ENCODE measurements at regions not wholly inside any gene's neighbourhood (a gene's known extent, or its start where the extent isn't known, plus 50 kb on each side); places are given as distances from the start of the nearest gene placed in this dataset.
"Not testable (repeated sequence)": the region's sequence is repeated elsewhere in the genome, so short reads cannot be mapped to it uniquely, and the experiment has no call there.

- H3K27ac ChIP-seq; H3K27me3 ChIP-seq (ENCODE audit: insufficient read depth, low read depth, severe bottlenecking); H3K9me3 ChIP-seq (ENCODE audit: severe bottlenecking); DNase-seq; H3K4me3 ChIP-seq (ENCODE audit: low read depth, low read length); H3K36me3 ChIP-seq: not testable (repeated sequence)
These were observed 76.5 kb upstream of the METTL9 start for GRCh38 chr16:21522846-21523245.

DNA sequence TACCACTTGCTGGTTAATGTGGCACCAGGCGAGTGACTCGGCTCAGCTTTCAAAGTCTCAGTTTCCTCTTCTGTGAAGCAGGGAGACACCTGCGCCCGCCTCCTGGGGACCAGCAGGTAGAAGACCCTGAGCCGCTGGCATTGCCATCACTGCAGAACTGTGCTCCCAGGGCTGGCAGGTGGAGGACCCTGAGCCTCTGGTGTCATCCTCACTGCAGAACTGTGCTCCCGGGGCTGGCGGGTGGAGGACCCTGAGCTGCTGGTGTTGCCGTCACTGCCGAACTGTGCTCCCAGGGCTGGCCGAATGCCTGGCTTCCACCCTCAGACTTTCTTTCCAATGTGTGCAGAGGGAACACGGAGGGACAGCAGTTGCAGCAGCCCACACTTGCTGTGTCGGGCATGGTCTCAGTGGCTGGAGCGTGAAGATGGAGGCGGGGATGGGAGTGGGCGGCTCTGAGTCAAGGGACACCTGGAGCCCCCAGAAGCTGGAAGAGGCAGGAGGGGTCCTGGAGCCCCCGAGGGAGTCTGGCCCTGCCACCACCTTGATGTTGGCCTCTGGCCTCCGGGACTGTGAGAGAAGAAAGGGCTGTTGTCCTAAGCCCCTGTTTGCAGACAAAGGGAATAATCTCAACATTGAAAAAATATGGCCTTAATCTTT lies 75.8 kb upstream of the METTL9 start:
- H3K27ac ChIP-seq, result no peak overlapping the region
- H3K27me3 ChIP-seq (ENCODE audit: insufficient read depth, low read depth, severe bottlenecking), result no peaks in the 10 kb centered on the region
- H3K4me3 ChIP-seq (ENCODE audit: low read depth, low read length), result no peak overlapping the region
- no peaks in the 10 kb centered on the region for H3K36me3 ChIP-seq
- no peak for DNase-seq
- peaks cover 7% of the 10 kb centered on the region for H3K9me3 ChIP-seq (ENCODE audit: severe bottlenecking)
- TF ChIP-seq, protein P1, sequence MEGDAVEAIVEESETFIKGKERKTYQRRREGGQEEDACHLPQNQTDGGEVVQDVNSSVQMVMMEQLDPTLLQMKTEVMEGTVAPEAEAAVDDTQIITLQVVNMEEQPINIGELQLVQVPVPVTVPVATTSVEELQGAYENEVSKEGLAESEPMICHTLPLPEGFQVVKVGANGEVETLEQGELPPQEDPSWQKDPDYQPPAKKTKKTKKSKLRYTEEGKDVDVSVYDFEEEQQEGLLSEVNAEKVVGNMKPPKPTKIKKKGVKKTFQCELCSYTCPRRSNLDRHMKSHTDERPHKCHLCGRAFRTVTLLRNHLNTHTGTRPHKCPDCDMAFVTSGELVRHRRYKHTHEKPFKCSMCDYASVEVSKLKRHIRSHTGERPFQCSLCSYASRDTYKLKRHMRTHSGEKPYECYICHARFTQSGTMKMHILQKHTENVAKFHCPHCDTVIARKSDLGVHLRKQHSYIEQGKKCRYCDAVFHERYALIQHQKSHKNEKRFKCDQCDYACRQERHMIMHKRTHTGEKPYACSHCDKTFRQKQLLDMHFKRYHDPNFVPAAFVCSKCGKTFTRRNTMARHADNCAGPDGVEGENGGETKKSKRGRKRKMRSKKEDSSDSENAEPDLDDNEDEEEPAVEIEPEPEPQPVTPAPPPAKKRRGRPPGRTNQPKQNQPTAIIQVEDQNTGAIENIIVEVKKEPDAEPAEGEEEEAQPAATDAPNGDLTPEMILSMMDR (IDR thresholded peaks at IDR 0.05; ENCODE audit: low read depth, low read length), result no peak

- H3K36me3 ChIP-seq, result no peaks in the 10 kb centered on the region
- H3K4me3 ChIP-seq (ENCODE audit: low read depth, low read length), result no peak overlapping the region
- TF ChIP-seq, protein P1 (IDR thresholded peaks at IDR 0.05; ENCODE audit: low read depth, low read length), result no peak
- no peak overlapping the region for H3K27ac ChIP-seq
- no peaks in the 10 kb centered on the region for H3K27me3 ChIP-seq (ENCODE audit: insufficient read depth, low read depth, severe bottlenecking)
- DNase-seq, result no peak
- H3K9me3 ChIP-seq (ENCODE audit: severe bottlenecking), result peaks cover 7% of the 10 kb centered on the region
These were observed 75.2 kb upstream of the METTL9 start for GRCh38 chr16:21524068-21524751.

- not testable (repeated sequence) for H3K27me3 ChIP-seq (ENCODE audit: insufficient read depth, low read depth, severe bottlenecking); H3K9me3 ChIP-seq (ENCODE audit: severe bottlenecking); H3K4me3 ChIP-seq (ENCODE audit: low read depth, low read length); H3K27ac ChIP-seq; DNase-seq; H3K36me3 ChIP-seq
These were observed 74.7 kb upstream of the METTL9 start for GRCh38 chr16:21524752-21525028.

DNA sequence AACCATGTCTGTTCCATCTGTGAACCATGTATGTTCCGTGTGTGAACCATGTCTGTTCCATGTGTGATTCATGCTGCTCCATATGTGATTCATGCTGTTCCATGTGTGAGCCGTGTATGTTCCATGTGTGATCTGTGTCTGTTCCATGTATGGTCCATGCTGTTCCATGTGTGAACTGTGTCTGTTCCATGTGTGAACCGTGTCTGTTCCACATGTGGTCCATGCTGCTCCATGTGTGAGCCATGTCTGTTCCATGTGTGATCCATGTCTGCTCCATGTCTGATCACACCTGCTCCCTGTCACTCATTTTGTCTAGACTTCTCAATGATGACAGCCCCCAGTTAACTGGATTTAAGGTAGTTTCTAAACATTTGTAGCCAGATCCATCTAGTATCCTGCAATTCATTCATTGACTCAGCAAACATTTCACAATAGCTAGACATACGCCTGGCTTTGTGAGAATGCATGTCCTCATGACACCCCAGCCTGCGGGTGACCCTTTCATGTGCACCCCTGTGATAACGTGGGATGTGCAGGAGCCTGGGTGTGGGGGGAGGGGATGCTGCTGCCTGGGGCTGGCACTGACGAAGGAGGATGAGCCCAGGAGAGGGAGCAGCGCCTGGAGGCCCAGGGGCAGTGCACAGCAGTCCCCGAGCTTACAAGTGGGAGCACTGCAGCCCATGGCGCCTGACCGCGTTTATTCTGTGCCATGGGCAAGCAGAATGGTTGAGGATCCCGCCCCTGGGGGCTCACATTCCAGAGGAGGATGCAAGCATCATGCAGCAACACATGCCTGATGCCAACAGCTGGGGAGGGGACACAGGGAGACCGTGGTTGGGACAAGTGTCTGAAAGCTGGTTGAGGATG lies 74.1 kb upstream of the METTL9 start:
- H3K27me3 ChIP-seq (ENCODE audit: insufficient read depth, low read depth, severe bottlenecking); H3K27ac ChIP-seq; DNase-seq; H3K9me3 ChIP-seq (ENCODE audit: severe bottlenecking); H3K4me3 ChIP-seq (ENCODE audit: low read depth, low read length); H3K36me3 ChIP-seq: not testable (repeated sequence)

DNA sequence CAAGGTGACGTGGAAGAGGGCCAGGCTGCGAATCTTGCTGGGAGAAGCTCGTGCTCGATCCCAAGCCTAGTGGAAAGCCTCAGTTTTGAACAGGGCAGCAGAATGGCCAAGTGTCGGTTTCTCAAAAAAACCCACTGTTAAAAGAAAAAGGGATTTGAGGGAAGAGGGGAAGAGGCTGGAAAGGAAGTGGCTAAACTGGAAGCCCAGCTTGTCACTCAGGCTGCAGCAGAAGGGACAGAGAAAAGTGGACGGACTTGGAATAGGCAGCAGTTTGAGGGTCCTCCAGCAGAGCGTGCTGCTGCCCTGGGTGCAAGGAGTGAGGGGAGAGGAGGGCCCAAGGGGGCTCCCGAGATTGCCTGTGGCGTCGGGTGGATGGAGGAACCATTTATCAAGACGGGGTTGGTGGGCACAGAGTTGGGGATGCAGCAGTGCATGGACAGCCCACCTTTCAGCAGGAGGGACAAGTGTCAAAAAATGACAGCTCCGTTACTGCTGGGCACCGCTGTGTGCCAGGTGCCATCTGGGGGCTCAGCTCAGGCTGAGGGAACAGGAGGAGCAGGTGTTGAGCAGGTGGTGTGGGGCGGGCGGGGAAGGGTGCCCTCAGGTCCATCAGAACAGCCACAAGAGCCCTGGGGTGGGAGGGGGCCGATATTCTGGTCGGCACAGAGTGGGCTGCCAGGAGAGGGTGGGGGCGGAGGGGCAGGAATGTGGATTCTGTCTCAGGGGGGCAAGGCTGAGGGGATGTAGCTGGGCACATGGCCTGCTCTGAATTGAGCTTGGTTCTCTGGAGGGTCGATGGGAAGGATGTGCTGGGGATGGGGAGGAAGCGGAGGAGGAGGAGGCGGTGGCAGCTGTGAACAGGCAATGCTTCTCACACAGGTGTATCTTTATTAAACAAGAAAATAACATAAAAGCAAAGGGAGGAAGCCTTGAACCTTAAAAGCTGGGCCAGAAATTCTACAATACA lies 73.1 kb upstream of the METTL9 start:
- not testable (repeated sequence) for DNase-seq; H3K27me3 ChIP-seq (ENCODE audit: insufficient read depth, low read depth, severe bottlenecking); H3K9me3 ChIP-seq (ENCODE audit: severe bottlenecking); H3K36me3 ChIP-seq; H3K27ac ChIP-seq; H3K4me3 ChIP-seq (ENCODE audit: low read depth, low read length)
- TF ChIP-seq, protein P1 (IDR thresholded peaks at IDR 0.05; ENCODE audit: low read depth, low read length), result peak; percentile 46
